ENCODE measurements at regions not wholly inside any gene's neighbourhood (a gene's known extent, or its start where the extent isn't known, plus 50 kb on each side); places are given as distances from the start of the nearest gene placed in this dataset.

GRCh38 chr1:10890491-10891071 is 94.1 kb upstream of the CASZ1 start:
- POLR2A ChIA-PET = no interaction called here

GRCh38 chr1:10891091-10891490 is 94.6 kb upstream of the CASZ1 start:
- H3K4me1 ChIP-seq = no peaks in the 10 kb centered on the region
- ChIA-PET CTCF (interaction anchor here (1.8 kb wide), 2 partner anchors 19 to 34 kb away, joined by 4 to 5 read pairs; no protein-coding TSS in a partner anchor), POLR2A (no interaction called here)
- WGBS (ENCODE audit: missing lambda C conversion rate) = 29% methylated on average over 4 of the region's 4 CpGs
- no peak overlapping the region for H3K4me3 ChIP-seq
- ATAC-seq = no peak; a peak in 1 of 6 replicates
- TF ChIP-seq REST (IDR thresholded peaks at IDR 0.05) = no peak
- no peak for TF ChIP-seq CEBPB (IDR thresholded peaks at IDR 0.05)
- no peak for TF ChIP-seq FOSB (CRISPR knock-in tag; IDR thresholded peaks at IDR 0.05)
- no peak for TF ChIP-seq ZC3H11A (IDR thresholded peaks at IDR 0.05)
- TF ChIP-seq JUN (IDR thresholded peaks at IDR 0.05) = no peak
- TF ChIP-seq E2F6 (IDR thresholded peaks at IDR 0.05; ENCODE audit: borderline replicate concordance, low read depth) = no peak
- no peak for TF ChIP-seq RARB (CRISPR knock-in tag; IDR thresholded peaks at IDR 0.05)
- no peak for TF ChIP-seq HES2 (IDR thresholded peaks at IDR 0.05)
- TF ChIP-seq CHD2 (IDR thresholded peaks at IDR 0.05; ENCODE audit: low read length, partially characterized antibody) = no peak
- TF ChIP-seq ZNF302 (CRISPR knock-in tag; IDR thresholded peaks at IDR 0.05) = no peak
- TF ChIP-seq ATOH8 (CRISPR knock-in tag; IDR thresholded peaks at IDR 0.05; ENCODE audit: low read depth) = no peak
- TF ChIP-seq RAD21 (conservative IDR thresholded peaks at IDR 0.05 in 1 of 2, IDR thresholded peaks at IDR 0.05 in 1 of 2) = no peak
- no peak for TF ChIP-seq FOSL2 (IDR thresholded peaks at IDR 0.05)
- TF ChIP-seq FOSL2 (CRISPR knock-in tag; IDR thresholded peaks at IDR 0.05) = no peak
- no peak for TF ChIP-seq SREBF2 (IDR thresholded peaks at IDR 0.05)
- TF ChIP-seq ZSCAN20 (CRISPR knock-in tag; IDR thresholded peaks at IDR 0.05) = no peak
- H3K4me2 ChIP-seq = no peak overlapping the region
- no peaks in the 10 kb centered on the region for H3K9me3 ChIP-seq
- no peak overlapping the region for H3K27ac ChIP-seq
- FAIRE-seq = no peak
- no peak for DNase-seq (ENCODE audit: low read depth in 1 of 2, low spot score in 1 of 2)

More at GRCh38 chr1:10890491-10891071, 94.1 kb upstream of the CASZ1 start:
- ATAC-seq (peak in 1 of 2 experiments; percentile 19; a peak in 2 of 6 replicates), DNase-seq (ENCODE audit: low read depth in 1 of 2, low spot score in 1 of 2) (no peak), FAIRE-seq (no peak)
- CTCF ChIA-PET = interaction anchor here (1.8 kb wide), 2 partner anchors 19 to 34 kb away, joined by 4 to 5 read pairs; no protein-coding TSS in a partner anchor
- no peaks in the 10 kb centered on the region for H3K9me3 ChIP-seq
- H3K4me3 ChIP-seq = no peak overlapping the region
- no peak overlapping the region for H3K4me2 ChIP-seq
- H3K4me1 ChIP-seq = no peaks in the 10 kb centered on the region
- WGBS (ENCODE audit: missing lambda C conversion rate) = 73% methylated on average over 7 of the region's 9 CpGs
- TF ChIP-seq ZC3H11A (IDR thresholded peaks at IDR 0.05) = no peak
- no peak for TF ChIP-seq RFX5 (IDR thresholded peaks at IDR 0.05)
- no peak for TF ChIP-seq NR3C1 (IDR thresholded peaks at IDR 0.05)
- TF ChIP-seq CHD2 (IDR thresholded peaks at IDR 0.05; ENCODE audit: low read length, partially characterized antibody) = no peak
- TF ChIP-seq MAZ (IDR thresholded peaks at IDR 0.05; ENCODE audit: borderline replicate concordance, low read depth, low read length) = no peak
- no peak for TF ChIP-seq ELK1 (IDR thresholded peaks at IDR 0.05; ENCODE audit: low read depth, low read length)
- TF ChIP-seq HEYL (CRISPR knock-in tag; IDR thresholded peaks at IDR 0.05) = no peak
- TF ChIP-seq HOXB13 (CRISPR knock-in tag; IDR thresholded peaks at IDR 0.05; ENCODE audit: low read depth) = no peak
- no peak for TF ChIP-seq HOXA7 (CRISPR knock-in tag; IDR thresholded peaks at IDR 0.05)
- no peak for TF ChIP-seq NFE2L2 (conservative IDR thresholded peaks at IDR 0.05; ENCODE audit: low read length)
- TF ChIP-seq PHF8 (IDR thresholded peaks at IDR 0.05; ENCODE audit: borderline replicate concordance, low read depth) = no peak
- no peak for TF ChIP-seq KDM5A (IDR thresholded peaks at IDR 0.05)
- TF ChIP-seq RCOR1 (IDR thresholded peaks at IDR 0.05; ENCODE audit: low read depth, low read length) = no peak
- no peak for TF ChIP-seq CBX8 (IDR thresholded peaks at IDR 0.05)
- TF ChIP-seq SMC3 (IDR thresholded peaks at IDR 0.05) = no peak
- no peak overlapping the region for H3K27ac ChIP-seq
